MM.1S (cell line): ENCODE measurements at regions not wholly inside any gene's neighbourhood (a gene's known extent, or its start where the extent isn't known, plus 50 kb on each side); places are given as distances from the start of the nearest gene placed in this dataset.

Experiments used
- DNase-seq: peaks from one replicate; pipeline ENCODE4 v3.0.0-alpha.2; 2015
- H2AFZ ChIP-seq: fragments of 300-600 bp; sonication (generic); 2 replicates; pipeline ENCODE4 v1.6.0; 2016; ENCODE audit warnings: antibody characterized with exemption, low read length
- H3F3A ChIP-seq: fragments of 300-600 bp; sonication (generic); 2 replicates; pipeline ENCODE4 v1.6.1; 2016; ENCODE audit warnings: mild to moderate bottlenecking, antibody characterized with exemption, low read length, moderate library complexity, mixed read lengths; ENCODE audit not compliant: insufficient read depth
- H3K27ac ChIP-seq: fragments of 300-600 bp; sonication (generic); 2 replicates; pipeline ENCODE4 v1.5.1; 2016; ENCODE audit warnings: mild to moderate bottlenecking, low read length
- H3K27me3 ChIP-seq: fragments of 300-600 bp; sonication (generic); replicated peaks from 2 replicates; pipeline ENCODE4 v1.6.0; 2016; ENCODE audit warnings: low read length; ENCODE audit not compliant: insufficient read depth
- H3K36me3 ChIP-seq: fragments of 300-600 bp; sonication (generic); replicated peaks from 2 replicates; pipeline ENCODE4 v1.6.1; 2016; ENCODE audit warnings: mild to moderate bottlenecking, low read length, mixed read lengths; ENCODE audit not compliant: insufficient read depth
- H3K4me1 ChIP-seq: fragments of 300-600 bp; sonication (generic); 2 replicates; pipeline ENCODE4 v1.6.1; 2016; ENCODE audit warnings: low read length, mixed read lengths
- H3K4me2 ChIP-seq: fragments of 300-600 bp; sonication (generic); 2 replicates; pipeline ENCODE4 v1.6.0; 2016; ENCODE audit warnings: low read depth, low read length
- H3K4me3 ChIP-seq: fragments of 300-600 bp; sonication (generic); 2 replicates; pipeline ENCODE4 v1.5.1; 2016; ENCODE audit warnings: low read length, mixed read lengths
- H3K79me2 ChIP-seq: fragments of 300-600 bp; sonication (generic); 2 replicates; pipeline ENCODE4 v1.6.1; 2016; ENCODE audit warnings: mixed run types, low read length, mixed read lengths
- H3K9ac ChIP-seq: fragments of 300-600 bp; sonication (generic); 2 replicates; pipeline ENCODE4 v1.6.1; 2016; ENCODE audit warnings: low read length, mixed read lengths
- H3K9me2 ChIP-seq: fragments of 300-600 bp; sonication (generic); replicated peaks from 2 replicates; pipeline ENCODE4 v1.6.1; 2016; ENCODE audit warnings: mild to moderate bottlenecking, low read length, mixed read lengths; ENCODE audit not compliant: insufficient read depth
- H3K9me3 ChIP-seq: fragments of 300-600 bp; sonication (generic); replicated peaks from 2 replicates; pipeline ENCODE4 v1.6.1; 2016; ENCODE audit warnings: mild to moderate bottlenecking, low read length, mixed read lengths; ENCODE audit not compliant: insufficient read depth
- H4K20me1 ChIP-seq: fragments of 300-600 bp; sonication (generic); 2 replicates; pipeline ENCODE4 v1.6.1; 2016; ENCODE audit warnings: mild to moderate bottlenecking, low read length, moderate library complexity, mixed read lengths; ENCODE audit not compliant: insufficient read depth
- CTCF ChIP-seq: fragments of 300-600 bp; sonication (generic); IDR thresholded peaks from 2 replicates; pipeline ENCODE4 v1.5.1; 2016; ENCODE audit warnings: antibody characterized with exemption, low read length, mixed read lengths
- EZH2 ChIP-seq: fragments of 300-600 bp; sonication (generic); optimal IDR thresholded peaks from 2 replicates; pipeline ENCODE3; 2017; ENCODE audit warnings: low read depth, mild to moderate bottlenecking, antibody characterized with exemption, low read length, mixed read lengths
- EZH2phosphoT487 ChIP-seq: fragments of 300-600 bp; sonication (generic); IDR thresholded peaks from 2 replicates; pipeline ENCODE4 v1.6.1; 2018; ENCODE audit warnings: antibody characterized with exemption, low read length

- Histone ChIP-seq H3K36me3 (no peaks in the 10 kb centered on the region), H2AFZ (no peak overlapping the region), H3K79me2 (no peaks in the 10 kb centered on the region), H4K20me1 (no peaks in the 10 kb centered on the region), H3K9me3 (no peaks in the 10 kb centered on the region), H3K27ac (no peak overlapping the region), H3K9ac (no peak overlapping the region), H3K27me3 (no peaks in the 10 kb centered on the region), H3K4me3 (no peak overlapping the region), H3K4me2 (no peak overlapping the region), H3K9me2 (no peaks in the 10 kb centered on the region), H3K4me1 (no peaks in the 10 kb centered on the region), H3F3A (no peaks in the 10 kb centered on the region)
- no peak for DNase-seq
- no peak for TF ChIP-seq EZH2phosphoT487
- TF ChIP-seq EZH2: no peak
- no peak for TF ChIP-seq CTCF
Observed at GRCh38 chr14:71586131-71586897, 345.9 kb upstream of the RGS6 start.

- H3K4me2 ChIP-seq: no peak overlapping the region
- no peaks in the 10 kb centered on the region for H4K20me1 ChIP-seq
- H3K79me2 ChIP-seq: no peaks in the 10 kb centered on the region
- H3K4me3 ChIP-seq: no peak overlapping the region
- H3K36me3 ChIP-seq: no peaks in the 10 kb centered on the region
- no peaks in the 10 kb centered on the region for H3K9me3 ChIP-seq
- no peaks in the 10 kb centered on the region for H3K27me3 ChIP-seq
- H2AFZ ChIP-seq: no peak overlapping the region
- no peak for TF ChIP-seq CTCF
- no peak for TF ChIP-seq EZH2phosphoT487
- TF ChIP-seq EZH2: no peak
- no peaks in the 10 kb centered on the region for H3F3A ChIP-seq
- H3K9me2 ChIP-seq: no peaks in the 10 kb centered on the region
- no peak overlapping the region for H3K9ac ChIP-seq
- H3K4me1 ChIP-seq: 0 out of 2 replicates have a peak, but pooled peaks cover 8% of the 10 kb centered on the region
- DNase-seq: no peak
- no peak overlapping the region for H3K27ac ChIP-seq
Observed at GRCh38 chr14:71588028-71588427, 344.2 kb upstream of the RGS6 start.

GRCh38 chr14:71588576-71589215, 343.5 kb upstream of the RGS6 start:
- Histone ChIP-seq H3K4me3 (no peak overlapping the region), H3K27me3 (no peaks in the 10 kb centered on the region), H3K9me2 (no peaks in the 10 kb centered on the region), H3K9ac (no peak overlapping the region), H3K36me3 (no peaks in the 10 kb centered on the region), H3F3A (no peaks in the 10 kb centered on the region), H3K79me2 (no peaks in the 10 kb centered on the region), H3K4me2 (no peak overlapping the region), H3K4me1 (0 out of 2 replicates have a peak, but pooled peaks cover 8% of the 10 kb centered on the region), H3K27ac (no peak overlapping the region), H2AFZ (no peak overlapping the region), H4K20me1 (no peaks in the 10 kb centered on the region), H3K9me3 (no peaks in the 10 kb centered on the region)
- no peak for DNase-seq
- TF ChIP-seq EZH2phosphoT487: no peak
- no peak for TF ChIP-seq CTCF
- TF ChIP-seq EZH2: no peak
